Large intestine (tissue), 3 donors: ENCODE measurements at regions not wholly inside any gene's neighbourhood (a gene's known extent, or its start where the extent isn't known, plus 50 kb on each side); places are given as distances from the start of the nearest gene placed in this dataset.
"Not testable (repeated sequence)": the region's sequence is repeated elsewhere in the genome, so short reads cannot be mapped to it uniquely, and the experiment has no call there.

Experiments used
- DNase-seq, 2 donors: peaks; one replicate each; pipeline versions ENCODE4 v3.0.0 to v3.0.0-alpha.2; 2013
- H3K27ac ChIP-seq: one replicate; pipeline ENCODE4 v1.5.1; 2013; ENCODE audit warnings: low read length
- H3K27me3 ChIP-seq: 2 replicates; pipeline ENCODE4 v1.6.1; 2013; ENCODE audit warnings: low read length; ENCODE audit not compliant: control insufficient read depth, insufficient read depth
- H3K36me3 ChIP-seq: 2 replicates; pipeline ENCODE4 v1.6.1; 2013; ENCODE audit warnings: low read length; ENCODE audit not compliant: control insufficient read depth, insufficient read depth
- H3K4me1 ChIP-seq: one replicate; pipeline ENCODE4 v1.6.1; 2013; ENCODE audit warnings: low read length; ENCODE audit not compliant: control insufficient read depth, insufficient read depth
- H3K4me3 ChIP-seq: one replicate; pipeline ENCODE4 v1.5.1; 2013; ENCODE audit warnings: low read length
- H3K9me3 ChIP-seq: one replicate; pipeline ENCODE4 v1.6.1; 2013; ENCODE audit warnings: mild to moderate bottlenecking, low read depth, low read length, moderate library complexity; ENCODE audit not compliant: control insufficient read depth
- WGBS: methylation state at CpG from one replicate; pipeline ENCODE4 v1.1.5; 2013; ENCODE audit warnings: low lambda C conversion rate; ENCODE audit not compliant: insufficient coverage; 5-methylcytosine and 5-hydroxymethylcytosine counted together

- H3K36me3 ChIP-seq, result no peaks in the 10 kb centered on the region
- no peaks in the 10 kb centered on the region for H3K27me3 ChIP-seq
- no peak overlapping the region for H3K27ac ChIP-seq
- H3K4me3 ChIP-seq, result no peak overlapping the region
- no peak for DNase-seq
- no peaks in the 10 kb centered on the region for H3K9me3 ChIP-seq
- no peaks in the 10 kb centered on the region for H3K4me1 ChIP-seq
Measured at GRCh38 chr13:54387625-54388024, 1359.0 kb downstream of the OLFM4 start.

DNA sequence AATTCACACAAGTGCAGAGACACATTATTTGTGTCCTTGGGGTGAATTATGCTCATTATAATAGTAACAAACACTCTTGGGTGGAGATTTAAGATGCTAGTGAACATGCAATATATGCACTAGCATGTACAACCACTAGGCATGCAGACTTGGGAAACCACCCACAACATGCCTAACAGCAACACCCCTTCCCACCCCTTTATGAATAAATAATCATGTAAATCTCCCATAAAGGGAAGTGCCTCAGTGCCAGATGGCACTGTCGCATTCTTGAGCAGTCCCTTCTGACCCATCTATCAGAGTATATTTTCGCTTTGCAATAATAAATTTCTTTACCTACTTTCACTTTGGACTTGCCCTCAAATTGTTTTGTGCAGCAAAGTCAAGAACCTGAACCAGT lies 1362.2 kb downstream of the OLFM4 start:
- H3K9me3 ChIP-seq, result no peaks in the 10 kb centered on the region
- no peak overlapping the region for H3K27ac ChIP-seq
- H3K4me3 ChIP-seq, result no peak overlapping the region
- WGBS, result 100% methylated on average over 2 of the region's 2 CpGs
- H3K27me3 ChIP-seq, result no peaks in the 10 kb centered on the region
- DNase-seq, result no peak
- H3K36me3 ChIP-seq, result no peaks in the 10 kb centered on the region
- H3K4me1 ChIP-seq, result peaks cover 15% of the 10 kb centered on the region

- Histone ChIP-seq H3K27ac (peak overlapping the region; percentile 57), H3K4me1 (peaks cover 18% of the 10 kb centered on the region), H3K27me3 (no peaks in the 10 kb centered on the region), H3K4me3 (no peak overlapping the region), H3K9me3 (no peaks in the 10 kb centered on the region), H3K36me3 (no peaks in the 10 kb centered on the region)
- WGBS, result 0% methylated on average over 1 of the region's 7 CpGs
- DNase-seq, result peak; percentile 37 to 69
Measured at GRCh38 chr13:54394085-54394700, 1365.6 kb downstream of the OLFM4 start.

GRCh38 chr13:54394908-54395307 lies 1366.3 kb downstream of the OLFM4 start:
- 30% methylated on average over 2 of the region's 6 CpGs for WGBS
- H3K9me3 ChIP-seq, result no peaks in the 10 kb centered on the region
- H3K36me3 ChIP-seq, result no peaks in the 10 kb centered on the region
- H3K27me3 ChIP-seq, result no peaks in the 10 kb centered on the region
- DNase-seq, result peak in 1 of 2 donors; percentile 17
- no peak overlapping the region for H3K27ac ChIP-seq
- peaks cover 18% of the 10 kb centered on the region for H3K4me1 ChIP-seq
- no peak overlapping the region for H3K4me3 ChIP-seq

GRCh38 chr13:54402495-54402894 lies 1373.9 kb downstream of the OLFM4 start:
- DNase-seq, result no peak
- no peaks in the 10 kb centered on the region for H3K9me3 ChIP-seq
- H3K27me3 ChIP-seq, result no peaks in the 10 kb centered on the region
- H3K27ac ChIP-seq, result no peak overlapping the region
- no peaks in the 10 kb centered on the region for H3K36me3 ChIP-seq
- no peaks in the 10 kb centered on the region for H3K4me1 ChIP-seq
- no CpG with 5 or more reads among the region's 1 CpG for WGBS
- H3K4me3 ChIP-seq, result no peak overlapping the region

DNA sequence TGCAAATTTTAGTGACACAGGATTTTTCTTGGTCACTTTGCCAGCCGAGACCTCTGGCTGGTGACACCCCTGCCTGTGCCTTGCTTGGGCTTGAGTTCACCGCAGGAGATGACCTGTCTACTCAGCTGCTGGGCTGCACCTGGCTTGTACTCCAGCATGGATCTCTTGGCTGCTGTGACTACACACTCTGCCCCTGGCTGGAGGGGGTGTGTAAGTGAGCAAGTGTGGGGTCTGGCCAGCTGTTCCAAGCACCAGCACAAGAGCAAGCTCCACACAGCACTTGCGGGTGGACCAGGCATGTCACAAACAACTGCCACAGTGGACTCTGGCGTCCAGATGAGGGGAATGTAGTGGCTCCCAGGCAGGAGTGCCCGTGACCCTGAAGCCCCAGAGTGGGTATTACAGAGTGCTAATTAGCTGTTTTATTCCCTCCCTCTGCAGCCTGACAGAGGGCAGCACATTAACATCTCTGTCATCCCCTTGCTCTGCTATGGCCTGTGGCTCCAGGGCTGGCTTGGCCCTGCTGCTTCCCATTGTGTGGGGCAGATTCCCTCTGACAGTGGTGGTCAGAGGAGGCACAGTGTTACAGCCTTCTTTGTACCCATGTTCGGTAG lies 1387.2 kb downstream of the OLFM4 start:
- Histone ChIP-seq H3K4me3 (no peak overlapping the region), H3K36me3 (no peaks in the 10 kb centered on the region), H3K9me3 (no peaks in the 10 kb centered on the region), H3K27ac (no peak overlapping the region), H3K27me3 (no peaks in the 10 kb centered on the region), H3K4me1 (no peaks in the 10 kb centered on the region)
- no CpG with 5 or more reads among the region's 6 CpGs for WGBS
- DNase-seq, result no peak

DNA sequence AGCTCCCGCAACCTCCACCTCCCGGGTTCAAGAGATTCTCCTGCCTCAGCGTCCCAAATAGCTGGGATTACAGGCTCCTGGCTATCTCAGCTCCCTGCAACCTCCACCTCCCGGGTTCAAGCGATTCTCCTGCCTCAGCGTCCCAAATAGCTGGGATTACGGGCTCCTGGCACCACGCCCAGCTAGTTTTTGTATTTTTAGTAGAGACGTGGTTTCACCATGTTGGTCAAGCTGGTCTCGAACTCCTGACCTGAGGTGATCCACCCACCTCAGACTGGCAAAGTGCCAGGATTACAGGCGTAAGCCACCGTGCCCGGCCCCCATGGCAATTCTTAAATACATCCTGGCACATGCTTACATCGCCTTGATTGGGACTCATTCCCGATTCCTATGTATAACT lies 1394.3 kb downstream of the OLFM4 start:
- H3K9me3 ChIP-seq, H3K27me3 ChIP-seq, H3K4me1 ChIP-seq, H3K36me3 ChIP-seq, H3K4me3 ChIP-seq, H3K27ac ChIP-seq, DNase-seq: not testable (repeated sequence)
- WGBS, result 100% methylated on average over 1 of the region's 15 CpGs

- H3K27ac ChIP-seq, result no peak overlapping the region
- 100% methylated on average over 1 of the region's 2 CpGs for WGBS
Measured at GRCh38 chr13:54424344-54424743, 1395.7 kb downstream of the OLFM4 start.

GRCh38 chr13:54433493-54434206 lies 1405.0 kb downstream of the OLFM4 start:
- 50% methylated on average over 2 of the region's 4 CpGs for WGBS
- Histone ChIP-seq H3K36me3 (no peaks in the 10 kb centered on the region), H3K27me3 (no peaks in the 10 kb centered on the region), H3K9me3 (no peaks in the 10 kb centered on the region), H3K27ac (no peak overlapping the region), H3K4me1 (no peaks in the 10 kb centered on the region), H3K4me3 (no peak overlapping the region)
- DNase-seq, result peak; percentile 27 to 66

More at GRCh38 chr13:54424344-54424743, 1395.7 kb downstream of the OLFM4 start:
- DNase-seq, result no peak
- Histone ChIP-seq H3K4me1 (no peaks in the 10 kb centered on the region), H3K4me3 (no peak overlapping the region), H3K36me3 (no peaks in the 10 kb centered on the region), H3K9me3 (no peaks in the 10 kb centered on the region), H3K27me3 (no peaks in the 10 kb centered on the region)

DNA sequence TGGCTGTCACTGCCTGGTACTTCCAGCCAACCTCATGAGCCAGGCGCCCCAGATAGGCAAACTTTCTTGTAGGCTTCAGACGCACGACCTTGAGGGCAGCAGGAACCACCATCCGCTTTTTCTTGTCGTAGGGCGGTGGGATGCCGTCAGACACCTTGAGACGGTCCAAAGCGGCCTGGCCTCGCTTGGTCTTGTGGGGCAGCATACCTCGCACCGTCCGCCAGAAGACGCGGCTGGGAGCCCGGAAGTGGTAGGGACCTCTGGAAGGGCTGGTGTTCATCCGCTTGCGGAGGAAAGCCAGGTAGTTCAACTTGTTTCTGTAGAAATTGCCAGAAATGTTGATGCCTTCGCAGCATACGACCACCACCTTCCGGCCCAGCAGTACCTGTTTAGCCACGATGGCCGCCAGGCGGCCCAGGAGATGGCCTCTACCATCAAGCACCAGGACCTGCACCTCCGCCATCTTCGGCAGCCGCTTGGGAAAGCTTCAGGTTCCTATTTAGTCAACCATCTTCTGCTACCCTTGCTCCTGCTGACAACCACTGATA lies 1412.3 kb downstream of the OLFM4 start:
- DNase-seq, H3K27ac ChIP-seq, H3K4me1 ChIP-seq, H3K4me3 ChIP-seq, H3K27me3 ChIP-seq, H3K9me3 ChIP-seq, H3K36me3 ChIP-seq: not testable (repeated sequence)
- WGBS, result no CpG with 5 or more reads among the region's 27 CpGs
